CD4-positive, alpha-beta T cell treated with Interleukin-17A for 1 hour (primary cell): ENCODE measurements at regions not wholly inside any gene's neighbourhood (a gene's known extent, or its start where the extent isn't known, plus 50 kb on each side); places are given as distances from the start of the nearest gene placed in this dataset.
"Not testable (repeated sequence)": the region's sequence is repeated elsewhere in the genome, so short reads cannot be mapped to it uniquely, and the experiment has no call there.

Experiments
- DNase-seq: peaks from one replicate; pipeline ENCODE4 v3.0.0-alpha.2; 2020

DNA sequence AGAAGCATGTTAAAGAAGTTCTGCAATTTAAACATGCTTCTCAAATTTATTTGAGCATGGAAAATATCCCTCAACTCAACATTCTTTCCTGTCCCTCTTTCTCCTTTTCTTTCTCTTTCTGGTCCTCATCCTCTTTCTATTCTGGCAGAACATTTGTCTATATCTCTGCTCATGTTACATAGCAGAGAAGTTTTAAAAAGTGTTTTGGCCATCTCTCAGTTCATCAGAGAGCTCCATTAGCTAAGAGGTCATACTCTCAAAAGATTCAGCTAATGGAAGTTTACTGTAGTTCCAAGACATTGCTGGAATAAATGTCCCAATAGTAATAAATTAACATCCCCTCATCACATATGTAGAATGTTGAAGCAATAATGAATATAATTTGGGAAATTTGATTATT is 53.5 kb downstream of the XCL2 start:
- DNase-seq = no peak

DNA sequence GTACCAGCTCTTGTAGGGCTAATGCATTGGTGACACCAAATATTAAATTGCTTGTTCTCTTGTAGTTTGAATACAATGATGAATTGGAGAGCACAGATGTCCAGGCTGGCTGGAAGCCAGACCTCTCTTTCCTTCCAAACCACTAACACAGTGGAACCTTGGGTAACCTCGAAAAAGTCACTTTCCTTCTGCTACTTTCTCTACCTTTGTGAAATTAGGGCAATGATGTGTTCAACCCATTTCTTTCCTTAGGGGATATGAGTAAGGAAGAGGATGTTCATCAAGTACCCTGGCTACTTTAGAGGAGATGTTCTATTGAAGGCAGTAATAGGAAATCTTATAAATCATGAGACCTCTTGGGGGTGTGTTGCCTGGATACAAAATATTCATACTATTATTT is 55.7 kb downstream of the XCL2 start:
- no peak for DNase-seq

DNA sequence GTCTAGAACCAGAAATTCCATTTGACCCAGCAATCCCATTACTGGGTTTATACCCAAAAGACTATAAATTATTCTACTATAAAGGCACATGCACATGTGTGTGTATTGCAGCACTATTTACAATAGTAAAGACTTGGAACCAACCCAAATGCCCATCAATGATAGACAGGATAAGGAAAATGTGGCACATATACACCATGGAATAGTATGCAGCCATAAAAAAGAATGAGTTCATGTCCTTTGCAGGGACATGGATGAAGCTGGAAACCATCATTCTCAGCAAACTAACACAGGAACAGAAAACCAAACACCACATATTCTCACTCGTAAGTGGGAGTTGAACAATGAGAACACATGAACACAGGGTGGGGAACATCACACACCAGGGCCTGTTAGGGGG is 57.0 kb downstream of the XCL2 start:
- not testable (repeated sequence) for DNase-seq

DNA sequence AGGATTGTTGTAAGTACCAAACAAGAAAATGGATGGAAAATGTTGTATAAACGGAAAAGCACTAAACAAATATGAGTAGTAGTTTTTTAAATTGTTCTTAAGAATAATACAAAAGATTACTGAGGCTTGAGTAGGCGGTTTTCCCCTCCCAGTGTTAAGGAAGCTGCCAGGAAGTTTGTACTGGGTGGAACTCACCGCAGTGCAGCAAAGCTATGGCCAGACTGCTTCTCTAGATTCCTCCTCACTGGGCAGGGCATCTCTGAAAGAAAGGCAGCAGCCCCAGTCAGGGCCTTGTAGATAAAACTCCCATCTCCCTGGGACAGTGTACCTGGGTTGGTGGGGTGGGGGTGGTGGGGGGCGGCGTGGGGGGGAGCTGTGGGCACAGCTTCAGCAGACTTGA is 58.7 kb downstream of the XCL2 start:
- peak; percentile 27 for DNase-seq

DNA sequence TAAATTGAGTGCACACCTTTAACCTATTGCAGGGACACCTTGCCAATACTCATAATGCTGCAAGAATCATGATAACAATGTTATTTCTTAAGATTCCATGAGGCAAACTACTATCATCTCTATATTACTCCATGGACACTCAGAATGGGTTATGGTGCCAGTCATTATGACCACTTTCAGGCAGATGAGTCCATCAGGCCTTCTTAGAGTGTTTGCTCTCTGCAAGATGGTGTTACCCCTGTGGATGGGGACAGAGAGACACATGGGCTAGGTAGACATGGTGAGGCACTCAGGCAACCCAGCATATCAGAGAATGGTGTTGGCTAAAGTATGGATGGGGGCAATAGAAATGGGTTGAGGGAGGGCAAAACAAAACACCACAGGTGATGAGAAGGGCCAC is 59.7 kb downstream of the XCL2 start:
- DNase-seq = no peak

DNA sequence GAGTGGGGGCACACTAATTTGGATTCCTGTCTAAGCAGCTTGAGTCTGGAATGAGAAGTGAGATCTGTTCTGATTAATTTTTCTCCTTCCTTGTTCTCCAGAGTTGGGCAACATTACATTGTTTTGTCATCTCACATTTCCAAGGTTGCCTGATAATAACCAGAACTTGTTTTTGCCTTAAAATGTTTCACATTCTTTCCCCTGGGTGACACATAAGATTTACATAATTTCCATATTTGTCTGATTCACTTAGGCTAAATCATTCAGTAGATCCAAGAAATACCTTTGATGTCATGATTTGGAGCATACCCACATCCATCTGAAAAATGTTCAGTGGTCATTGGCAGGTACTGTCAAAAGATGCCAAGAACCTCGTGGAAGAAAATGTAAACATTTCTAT is 60.3 kb downstream of the XCL2 start:
- no peak for DNase-seq

DNA sequence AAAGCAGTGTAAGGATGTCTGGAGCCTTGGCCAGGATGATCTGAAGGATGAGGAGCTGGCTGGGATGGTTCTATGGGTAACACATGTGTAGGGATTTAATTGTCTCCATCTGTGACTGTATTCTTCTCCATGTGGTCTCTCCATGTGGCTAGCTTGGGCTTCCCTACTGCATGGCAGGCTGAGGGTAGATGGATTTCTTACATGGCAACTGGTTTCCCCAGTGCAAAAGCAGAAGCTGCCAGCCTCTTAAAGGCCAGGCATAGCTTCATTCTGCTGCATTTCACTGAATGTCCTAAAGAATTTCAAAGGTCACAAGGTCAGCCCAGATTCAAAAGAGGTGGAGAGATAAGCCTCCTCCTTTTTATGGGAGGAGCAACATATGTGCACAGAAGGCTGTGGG is 61.7 kb downstream of the XCL2 start:
- no peak for DNase-seq

DNA sequence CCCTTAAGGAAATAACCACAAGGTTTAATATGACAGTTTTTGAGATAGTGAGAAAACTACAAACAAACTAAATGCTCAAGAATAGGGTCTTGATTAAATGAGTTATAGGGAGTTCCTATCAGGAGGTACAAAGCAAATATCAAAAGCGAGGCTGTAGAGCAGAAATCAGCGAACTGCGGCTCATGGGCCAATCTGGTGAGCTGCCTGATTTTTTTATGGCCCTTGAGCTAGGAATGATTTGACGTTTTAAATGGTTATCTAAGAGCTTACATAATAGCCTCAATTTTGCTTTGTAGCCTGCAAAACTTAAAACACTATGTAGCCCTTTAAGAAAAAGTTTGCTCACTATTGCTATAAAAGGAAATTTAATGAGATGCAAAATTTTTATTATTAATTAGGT is 62.2 kb downstream of the XCL2 start:
- no peak for DNase-seq

DNA sequence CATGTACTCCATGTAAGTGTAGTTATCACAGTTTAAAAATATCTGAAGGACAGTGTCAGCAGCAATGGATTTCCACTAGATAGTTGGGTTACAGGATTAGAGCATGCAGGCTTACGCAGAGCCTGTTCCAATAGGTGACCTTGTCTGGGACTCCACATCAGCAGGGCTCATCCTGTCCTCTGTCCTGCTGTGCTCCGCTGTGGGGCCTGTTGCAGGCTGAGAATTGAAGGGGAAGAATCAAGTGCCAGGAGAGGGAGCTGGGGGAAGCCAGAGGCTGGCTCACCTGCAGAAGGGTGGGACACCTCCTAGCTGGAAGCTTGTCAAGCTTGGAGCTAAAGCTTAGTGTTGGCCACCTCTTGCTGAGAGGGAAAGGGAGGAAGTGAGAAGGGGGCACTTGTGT is 62.8 kb downstream of the XCL2 start:
- DNase-seq = no peak

DNA sequence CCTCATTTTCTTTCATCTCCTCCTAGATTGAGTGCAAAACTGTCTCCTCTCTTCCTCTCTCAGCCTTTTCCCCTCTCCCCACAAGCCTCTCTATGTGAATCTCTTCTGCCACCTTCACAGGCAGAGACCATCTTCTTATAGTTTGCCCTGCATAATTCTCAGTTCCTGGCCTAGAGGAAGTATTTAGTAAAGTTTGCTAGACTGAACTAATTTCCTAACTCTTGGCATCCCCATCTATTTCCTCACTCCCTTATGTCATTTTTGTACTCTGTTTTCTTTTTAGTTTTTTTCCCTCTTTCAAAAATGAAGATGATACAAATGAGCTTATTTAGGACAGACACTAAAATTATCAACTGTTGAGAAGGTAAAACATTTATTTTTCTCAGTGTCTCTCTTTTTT is 66.0 kb downstream of the XCL2 start:
- DNase-seq = no peak

DNA sequence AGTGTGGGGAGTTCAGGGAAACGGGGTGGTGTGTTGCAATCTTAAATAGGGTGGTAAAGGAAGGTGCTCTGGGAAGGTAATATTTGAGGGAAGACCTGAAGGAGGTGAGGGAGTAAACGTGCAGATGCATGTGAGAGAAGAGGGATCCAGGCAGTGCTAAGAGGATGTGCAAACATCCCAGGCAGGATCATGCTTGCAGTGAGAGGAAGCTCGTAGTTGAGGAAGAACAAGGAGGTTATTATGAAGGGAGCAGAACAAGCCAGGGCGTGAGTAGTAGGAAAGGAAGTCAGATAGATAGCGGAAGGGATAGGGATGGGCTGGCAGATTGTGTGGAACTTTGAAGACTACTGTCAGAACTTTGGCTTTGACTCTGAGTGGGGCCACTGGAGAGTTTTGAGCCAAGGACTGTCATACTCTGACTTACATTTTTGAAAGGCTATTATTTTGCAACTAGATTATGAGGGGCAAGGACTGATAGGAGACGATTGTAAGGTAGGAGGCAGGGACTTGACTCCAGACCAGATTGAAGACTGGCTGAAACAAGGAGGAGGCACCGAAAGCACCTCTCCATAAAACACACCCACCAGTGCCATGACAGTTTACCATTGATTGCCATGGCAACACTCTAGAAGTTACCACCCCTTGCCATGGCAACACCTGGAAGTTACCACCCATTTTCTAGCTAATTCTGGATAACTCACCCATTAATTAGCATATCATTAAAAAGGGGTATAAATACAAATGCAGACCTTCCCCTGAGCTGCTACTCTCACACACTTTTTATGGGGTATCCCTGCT is 67.0 kb downstream of the XCL2 start:
- DNase-seq = no peak

DNA sequence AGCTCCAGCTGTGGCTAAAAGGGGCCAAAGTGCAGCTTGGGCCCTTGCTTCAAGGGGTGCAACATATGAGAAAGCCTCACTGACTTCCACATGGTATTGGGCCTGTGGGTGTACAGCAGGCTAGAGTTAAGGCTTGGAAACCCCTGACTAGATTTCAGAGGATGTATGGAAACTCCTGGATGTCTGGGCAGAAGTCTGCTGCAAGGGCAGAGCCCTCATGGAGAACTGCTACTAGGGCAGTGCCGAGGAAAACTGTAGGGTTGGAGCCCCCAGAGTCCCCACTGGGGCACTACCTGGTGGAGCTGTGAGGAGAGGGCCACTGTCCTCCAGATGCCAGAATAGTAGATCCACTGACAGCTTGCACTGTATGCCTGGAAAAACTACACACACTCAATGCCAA is 69.5 kb downstream of the XCL2 start:
- DNase-seq = no peak

DNA sequence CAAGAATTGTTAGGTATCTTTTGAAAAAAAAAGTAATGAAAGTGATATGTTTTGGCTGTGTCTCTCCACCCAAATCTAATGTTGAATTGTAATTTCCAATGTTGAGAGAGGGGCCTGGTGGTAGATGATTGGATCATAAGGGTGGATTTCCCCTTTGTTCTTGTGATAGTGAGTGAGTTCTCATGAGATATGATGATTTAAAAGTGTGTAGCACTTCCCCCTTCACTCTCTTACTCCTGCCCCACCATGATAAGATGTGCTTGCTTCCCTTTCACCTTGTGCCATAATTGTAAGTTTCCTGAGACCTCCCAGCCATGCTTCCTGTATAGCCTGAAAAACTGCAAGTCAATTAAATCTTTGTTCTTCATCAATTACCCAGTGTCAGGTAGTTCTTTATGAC is 70.7 kb downstream of the XCL2 start:
- DNase-seq = no peak

DNA sequence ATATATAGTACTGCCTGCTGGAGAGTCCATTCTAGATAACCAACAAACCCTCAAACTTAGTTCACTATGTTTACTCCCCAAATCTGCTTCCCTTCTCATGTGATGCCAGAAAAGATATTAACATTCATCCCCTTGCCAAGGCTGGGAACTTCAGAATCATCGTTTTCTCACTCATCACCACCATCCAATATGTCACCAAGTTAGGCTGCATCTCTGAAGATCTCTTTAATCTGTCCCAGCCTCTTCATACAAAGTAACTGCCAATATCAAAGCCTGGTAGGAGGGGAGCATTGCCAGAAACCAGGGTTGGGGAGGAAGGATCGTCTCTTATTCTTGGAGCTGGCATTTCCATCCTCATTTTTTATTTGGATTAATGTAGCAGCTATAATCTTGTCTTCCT is 71.6 kb downstream of the XCL2 start:
- DNase-seq = no peak

DNA sequence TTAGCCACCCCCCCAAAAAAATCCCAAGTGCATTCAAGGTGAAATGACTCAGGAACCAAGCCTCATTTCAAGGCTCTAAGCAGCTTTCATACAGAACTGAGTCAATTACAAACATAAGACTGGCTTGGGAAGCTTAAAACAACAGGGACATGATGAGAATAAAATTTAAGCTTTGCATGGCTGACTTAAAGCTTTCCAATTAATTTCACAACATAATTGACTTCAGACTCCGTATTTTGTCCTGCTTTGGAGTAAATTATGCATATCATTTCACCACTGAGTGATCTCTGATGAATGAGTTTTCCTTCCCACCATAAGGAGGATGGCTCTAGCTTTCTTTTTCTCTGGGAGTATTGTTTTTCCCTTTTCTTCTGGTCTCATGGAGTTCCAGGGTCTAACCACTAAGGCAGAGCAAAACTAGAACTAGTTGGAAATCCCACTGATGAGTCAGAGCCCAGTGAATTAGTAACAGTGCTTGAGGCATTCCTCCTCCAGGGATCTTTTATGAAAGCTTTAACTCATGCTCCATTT is 72.8 kb downstream of the XCL2 start:
- DNase-seq = no peak

DNA sequence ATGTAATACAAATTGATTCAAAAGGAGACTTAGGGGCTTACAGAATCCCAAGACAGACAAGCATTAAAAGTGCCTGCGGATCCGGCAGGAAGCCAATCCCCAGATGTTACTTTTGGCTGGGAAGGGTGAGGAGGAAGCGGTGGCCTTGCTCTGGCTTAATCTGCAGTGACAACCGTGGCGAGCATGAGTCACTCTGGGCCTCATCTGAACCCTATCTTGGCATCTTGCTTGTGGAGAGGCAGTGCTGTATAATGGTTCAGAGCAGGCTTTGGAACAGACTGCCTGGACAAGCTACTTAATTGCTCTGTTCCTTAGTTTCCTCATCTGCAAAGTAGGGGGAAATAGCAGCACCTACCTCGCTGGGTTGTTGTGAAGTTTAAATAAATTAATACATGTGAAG is 74.1 kb downstream of the XCL2 start:
- DNase-seq = peak; percentile 23

DNA sequence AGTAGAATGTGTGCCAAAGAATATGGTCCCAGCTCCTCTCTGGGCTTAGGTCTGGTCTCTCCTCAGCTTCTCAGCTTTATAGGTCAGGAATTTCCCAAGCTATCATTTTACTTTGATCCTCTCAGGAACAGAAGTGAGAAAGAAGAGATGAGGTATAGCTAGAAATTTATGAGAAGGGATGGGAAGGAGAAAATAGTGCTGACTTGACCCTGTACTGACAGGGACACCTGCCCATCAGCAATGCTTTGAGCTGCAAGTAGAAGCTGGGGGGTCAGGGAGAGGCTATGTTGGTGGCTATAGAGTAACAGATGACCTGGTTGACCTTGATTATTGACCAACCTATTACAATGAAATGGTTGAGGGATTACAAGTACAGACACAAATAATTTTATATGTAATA is 75.0 kb downstream of the XCL2 start:
- DNase-seq = no peak

DNA sequence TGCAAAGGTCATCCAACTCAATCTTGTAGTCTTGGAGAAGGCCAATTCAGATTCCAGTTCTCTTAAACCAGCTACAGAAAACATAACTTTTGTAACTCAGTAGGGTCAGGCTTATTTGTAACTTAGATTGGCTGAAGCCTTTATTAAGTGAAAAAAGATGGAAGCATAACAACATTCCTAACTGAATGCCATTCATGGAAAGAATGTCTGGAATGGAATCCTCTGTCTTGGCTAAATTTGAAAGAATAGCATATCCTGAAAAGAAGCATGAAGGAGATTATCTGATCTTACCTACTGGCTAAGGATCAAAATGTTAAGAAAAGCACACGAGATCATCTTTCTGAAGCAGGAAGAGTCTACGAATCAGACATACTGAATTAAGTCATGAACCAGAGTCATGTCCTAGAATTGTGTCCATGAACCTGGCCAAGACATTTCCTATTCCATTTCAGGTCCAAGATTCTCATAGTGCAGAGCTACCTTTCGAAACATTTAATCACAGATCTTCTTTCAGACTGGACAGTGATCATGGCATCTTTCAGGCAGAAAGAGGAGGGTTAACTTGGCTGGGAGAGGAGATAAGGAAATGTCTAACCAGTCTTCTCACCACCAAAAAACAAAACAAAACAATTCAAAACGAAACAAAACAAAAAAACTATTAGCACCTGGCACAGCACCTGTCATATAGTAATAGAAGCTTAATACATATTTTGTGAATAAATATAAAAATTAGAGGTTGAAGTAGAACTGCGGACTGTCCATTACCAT is 75.6 kb downstream of the XCL2 start:
- no peak for DNase-seq

DNA sequence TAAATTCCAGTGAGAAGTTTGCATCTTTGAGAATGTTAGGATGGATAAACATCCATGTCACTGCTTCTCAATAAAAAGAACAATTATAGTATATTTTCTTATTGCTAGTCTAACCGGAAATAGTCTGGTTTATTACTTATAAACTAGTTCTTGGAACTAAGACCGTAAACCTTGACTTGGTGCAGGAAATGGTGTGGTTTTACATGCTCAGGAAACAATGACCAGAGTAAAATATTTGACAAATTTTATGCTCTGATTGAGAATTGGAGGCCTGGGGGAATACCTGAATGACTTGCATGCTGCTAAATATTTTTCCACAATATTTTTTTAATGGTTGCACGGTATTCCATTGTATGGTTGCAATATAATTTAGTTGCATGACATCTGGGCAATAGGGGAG is 76.3 kb downstream of the XCL2 start:
- peak; percentile 35 for DNase-seq

DNA sequence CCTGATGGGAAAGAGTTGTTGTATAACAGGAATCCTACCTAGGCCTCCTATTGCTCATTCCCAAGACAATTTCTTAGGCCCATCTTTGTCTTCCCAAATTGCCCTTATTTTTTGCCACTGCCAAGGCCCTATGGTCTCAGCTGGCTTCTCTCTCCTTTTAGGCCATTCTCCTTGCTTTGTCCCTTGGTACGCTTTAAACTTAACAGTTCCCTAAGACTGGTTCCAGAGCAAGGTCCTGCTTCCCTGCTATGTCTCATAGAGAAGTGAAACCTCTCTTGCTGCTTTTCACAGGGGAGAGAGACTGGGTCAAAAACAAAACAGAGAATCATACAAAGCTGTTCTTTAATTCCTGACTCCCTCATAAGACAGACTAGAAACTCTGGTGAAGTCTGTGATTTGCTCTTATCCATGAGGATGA is 77.1 kb downstream of the XCL2 start:
- DNase-seq = no peak

DNA sequence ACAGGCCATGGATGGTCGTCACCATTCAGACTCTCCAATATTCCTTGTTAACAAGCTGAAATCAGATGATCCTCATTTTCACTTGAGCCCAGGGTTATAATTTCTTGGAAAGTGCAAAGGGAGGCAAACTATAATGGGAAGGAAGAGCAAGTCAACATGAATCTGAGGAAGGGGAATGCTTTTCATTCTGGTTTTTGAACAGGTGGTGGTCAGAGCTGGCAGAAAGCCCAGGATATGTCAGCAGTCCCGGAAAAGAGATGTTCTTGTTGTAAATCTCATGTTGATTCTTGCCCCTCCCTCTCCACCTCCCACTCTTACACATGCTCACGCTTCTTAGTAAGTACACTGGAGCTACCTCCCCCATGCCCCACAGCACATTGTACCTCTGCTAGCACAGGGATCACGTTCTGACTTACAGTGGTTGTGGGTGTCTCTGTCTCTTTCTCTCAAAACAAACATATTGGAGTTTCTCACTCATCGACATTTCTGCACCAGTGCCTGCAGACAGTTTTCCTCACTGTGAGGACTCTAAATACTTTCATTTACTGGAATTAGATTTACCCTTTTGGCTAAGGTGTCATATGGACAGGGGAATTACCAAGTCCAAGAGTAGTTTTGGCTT is 77.6 kb downstream of the XCL2 start:
- DNase-seq = peak; percentile 17

DNA sequence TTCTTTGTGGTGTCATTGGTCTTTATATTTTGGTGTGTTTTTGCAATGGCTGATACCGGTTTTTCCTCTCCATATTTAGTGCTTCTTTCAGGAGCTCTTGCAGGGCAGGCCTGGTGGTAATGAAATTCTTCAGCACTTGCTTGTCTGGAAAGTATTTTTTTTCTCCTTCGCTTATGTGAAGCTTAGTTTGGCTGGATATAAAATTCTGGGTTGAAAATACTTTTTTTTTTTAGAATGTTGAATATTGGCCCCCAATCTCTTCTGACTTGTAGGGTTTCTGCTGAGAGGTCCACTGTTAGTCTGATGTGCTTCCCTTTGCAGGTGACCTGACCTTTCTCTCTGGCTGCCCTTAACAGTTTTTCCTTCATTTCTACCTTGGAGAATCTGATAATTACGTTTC is 82.7 kb downstream of the XCL2 start:
- not testable (repeated sequence) for DNase-seq

DNA sequence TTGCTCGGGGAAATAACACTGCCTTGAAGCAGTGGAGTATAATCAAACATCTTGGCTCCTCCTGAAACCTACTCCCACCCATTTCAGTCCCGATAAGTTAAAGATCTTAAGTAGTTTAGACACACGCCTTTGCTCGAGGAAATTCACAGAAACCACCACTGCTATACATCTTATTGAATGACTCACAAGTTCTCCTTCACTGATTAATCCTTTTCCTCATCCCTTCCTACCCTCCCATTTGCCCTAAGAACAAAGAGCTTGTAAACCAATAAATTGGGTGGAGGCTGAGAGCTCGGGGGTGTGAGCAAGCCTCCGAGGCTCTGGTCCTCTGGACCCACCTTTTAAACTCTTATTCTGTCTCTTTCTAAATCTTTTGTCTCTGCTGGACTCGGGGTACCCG is 86.5 kb downstream of the XCL2 start:
- not testable (repeated sequence) for DNase-seq

DNA sequence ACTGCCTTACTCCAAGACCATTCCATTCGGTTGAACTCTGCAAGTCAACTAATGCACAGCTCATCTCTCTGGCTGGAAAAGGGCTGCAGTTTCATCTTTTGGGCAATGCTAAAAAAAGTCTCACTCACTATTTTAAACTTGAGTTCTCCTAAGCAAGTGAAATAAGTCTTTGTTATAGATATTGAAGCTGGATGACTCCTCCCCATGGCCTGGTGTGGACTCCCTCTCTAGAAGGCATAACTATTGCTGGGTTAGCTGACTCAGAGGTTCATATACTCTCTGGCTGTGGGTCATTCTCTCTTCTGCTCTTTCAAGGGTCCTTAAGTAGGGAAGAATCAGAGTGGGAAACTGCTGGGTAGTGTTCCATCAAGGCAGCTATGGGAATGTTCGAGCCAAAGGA is 88.0 kb downstream of the XCL2 start:
- no peak for DNase-seq
